ENCODE measurements at regions not wholly inside any gene's neighbourhood (a gene's known extent, or its start where the extent isn't known, plus 50 kb on each side); places are given as distances from the start of the nearest gene placed in this dataset.

DNA sequence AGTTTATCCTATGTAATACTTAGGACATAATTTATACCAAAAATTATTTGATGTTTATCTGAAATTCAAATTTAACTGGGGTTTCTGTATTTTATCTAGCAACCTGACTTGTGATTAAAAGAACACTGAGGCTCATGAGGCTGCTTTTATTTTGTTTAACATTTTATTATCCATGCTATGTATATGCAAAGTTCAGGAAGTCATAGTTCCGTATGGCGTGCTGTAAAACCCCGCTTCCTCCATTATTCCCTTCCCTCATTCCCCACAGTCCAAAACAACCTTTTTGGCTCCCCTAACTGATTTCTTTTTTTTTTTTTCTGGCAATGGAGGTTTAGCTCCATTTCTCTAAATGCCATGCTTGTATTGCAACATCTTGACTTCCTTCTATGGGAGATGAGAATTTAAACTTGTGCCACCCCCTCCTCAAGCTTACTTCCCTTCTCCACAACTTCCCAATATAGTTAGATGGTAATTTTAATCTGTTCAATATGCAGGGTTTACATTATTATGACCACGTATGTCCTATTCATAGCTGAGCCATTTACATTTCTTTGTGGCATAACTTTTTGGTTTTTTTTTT, 138.0 kb upstream of the DNAH14 start:
- Histone ChIP-seq H3K4me3 (no peak overlapping the region), H3K4me2 (peak overlapping the region in 7 of 11 experiments; percentile 5 to 72 (median 51); a peak in 12 of 22 replicates), H3K9me3 (replicated peaks in 1 of 11) (peaks cover 0 to 37% (median 12%) of the 10 kb centered on the region in 11 experiments; a peak in 18 of 22 replicates), H3K27me3 (no peaks in the 10 kb centered on the region), H3K36me3 (no peaks in the 10 kb centered on the region), H3K27ac (peak overlapping the region in 2 of 11 experiments; percentile 40 to 52; a peak in 2 of 22 replicates), H3K9ac (no peak overlapping the region), H4K20me1 (no peaks in the 10 kb centered on the region), H3K4me1 (peaks cover 0 to 52% (median 11%) of the 10 kb centered on the region in 10 experiments; a peak in 11 of 20 replicates)
- TF ChIP-seq Cebpa-rat (IDR thresholded peaks at IDR 0.05): peak in 2 of 11 experiments; percentile 39 to 49; a peak in 5 of 22 replicates

DNA sequence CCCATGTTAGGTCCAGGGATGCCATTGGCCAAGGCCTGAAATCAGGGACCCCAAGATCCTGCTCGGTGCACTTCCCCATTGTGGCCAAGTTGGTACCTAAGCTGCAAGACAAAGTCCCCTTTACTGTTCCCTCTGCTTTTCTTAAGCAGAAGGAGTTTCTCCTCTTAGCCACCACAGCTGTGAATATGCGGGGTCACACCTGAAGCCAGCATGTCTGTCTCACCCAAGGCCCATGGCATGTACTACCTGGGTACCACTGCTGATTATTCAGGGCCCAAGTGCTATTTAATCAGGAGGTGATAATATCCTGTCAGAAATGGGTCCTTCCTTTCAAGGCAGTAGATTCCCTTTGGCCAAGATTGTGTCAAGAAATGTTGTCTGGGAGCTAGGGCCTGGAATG, 133.9 kb upstream of the DNAH14 start:
- no peak for TF ChIP-seq Cebpa-rat (IDR thresholded peaks at IDR 0.05)
- Histone ChIP-seq H3K27me3 (no peaks in the 10 kb centered on the region), H3K27ac (no peak overlapping the region), H3K36me3 (no peaks in the 10 kb centered on the region), H3K9ac (no peak overlapping the region), H3K4me1 (peaks cover 0 to 32% (median 10%) of the 10 kb centered on the region in 10 experiments; a peak in 11 of 20 replicates), H4K20me1 (no peaks in the 10 kb centered on the region), H3K9me3 (replicated peaks in 1 of 11) (peaks cover 0 to 14% (median 0%) of the 10 kb centered on the region in 11 experiments; a peak in 8 of 22 replicates), H3K4me2 (no peak overlapping the region), H3K4me3 (no peak overlapping the region)

DNA sequence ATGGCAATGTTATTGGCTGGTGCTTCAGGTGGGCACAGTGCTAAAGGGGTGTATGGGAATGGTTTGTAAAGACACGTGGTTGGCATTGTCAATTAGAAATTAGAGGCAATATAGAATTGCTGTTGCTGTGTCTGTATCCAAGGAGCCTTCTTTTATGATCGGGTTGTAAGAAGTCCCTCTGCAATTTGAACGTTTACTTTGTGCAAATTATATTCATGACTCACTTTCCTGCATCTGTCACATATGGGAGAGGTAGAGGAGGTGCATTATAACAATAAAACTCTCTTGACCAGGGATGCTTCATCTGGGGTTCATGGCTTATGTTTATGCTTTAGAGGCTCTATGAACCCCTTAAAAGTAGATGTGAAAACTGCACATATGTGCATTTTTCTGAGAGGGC, 130.4 kb upstream of the DNAH14 start:
- Histone ChIP-seq H3K4me2 (no peak overlapping the region), H3K9me3 (replicated peaks in 1 of 11) (peaks cover 0 to 14% (median 0%) of the 10 kb centered on the region in 11 experiments; a peak in 8 of 22 replicates), H3K9ac (no peak overlapping the region), H3K4me3 (no peak overlapping the region), H4K20me1 (no peaks in the 10 kb centered on the region), H3K4me1 (no peaks in the 10 kb centered on the region), H3K36me3 (no peaks in the 10 kb centered on the region), H3K27me3 (no peaks in the 10 kb centered on the region), H3K27ac (no peak overlapping the region)
- no peak for TF ChIP-seq Cebpa-rat (IDR thresholded peaks at IDR 0.05)

DNA sequence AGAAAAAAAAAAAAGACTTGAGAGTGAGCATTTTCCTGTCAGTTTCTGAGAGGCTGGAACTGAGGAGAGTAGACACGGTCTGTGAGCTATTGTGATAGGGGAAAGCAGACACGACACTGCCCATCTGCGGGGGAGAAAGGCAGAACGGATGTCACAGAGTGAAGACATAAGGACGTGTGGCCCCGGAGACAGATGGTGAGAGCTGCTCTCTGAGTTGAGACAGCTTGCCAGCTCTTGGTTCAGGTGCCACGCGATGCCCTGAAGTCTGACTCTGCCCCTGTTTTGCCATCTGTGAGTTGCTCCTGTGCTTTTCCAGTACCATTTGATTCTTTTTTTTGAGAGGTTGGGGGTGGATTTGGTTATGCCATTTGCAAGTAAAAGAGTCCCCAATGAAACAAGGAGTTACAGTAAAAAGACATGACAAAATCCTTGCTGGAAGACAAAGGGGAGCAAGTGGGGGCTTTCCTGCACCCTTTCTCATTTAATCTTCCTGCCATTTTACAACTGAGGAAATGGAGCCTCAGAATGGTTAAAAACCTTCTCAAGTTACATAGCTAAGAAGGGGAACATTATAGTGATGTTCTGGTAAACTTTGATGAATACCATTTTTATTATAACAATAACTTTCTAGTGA, 128.9 kb upstream of the DNAH14 start:
- no peak overlapping the region for H3K4me2 ChIP-seq
- H3K4me1 ChIP-seq: peaks cover 0 to 5% (median 0%) of the 10 kb centered on the region in 10 experiments; a peak in 1 of 20 replicates
- H3K4me3 ChIP-seq: no peak overlapping the region
- H4K20me1 ChIP-seq: no peaks in the 10 kb centered on the region
- peaks cover 0 to 8% (median 0%) of the 10 kb centered on the region in 11 experiments; a peak in 8 of 22 replicates for H3K9me3 ChIP-seq (replicated peaks in 1 of 11)
- no peak overlapping the region for H3K9ac ChIP-seq
- H3K36me3 ChIP-seq: no peaks in the 10 kb centered on the region
- H3K27ac ChIP-seq: no peak overlapping the region
- no peaks in the 10 kb centered on the region for H3K27me3 ChIP-seq
- no peak for TF ChIP-seq Cebpa-rat (IDR thresholded peaks at IDR 0.05)

DNA sequence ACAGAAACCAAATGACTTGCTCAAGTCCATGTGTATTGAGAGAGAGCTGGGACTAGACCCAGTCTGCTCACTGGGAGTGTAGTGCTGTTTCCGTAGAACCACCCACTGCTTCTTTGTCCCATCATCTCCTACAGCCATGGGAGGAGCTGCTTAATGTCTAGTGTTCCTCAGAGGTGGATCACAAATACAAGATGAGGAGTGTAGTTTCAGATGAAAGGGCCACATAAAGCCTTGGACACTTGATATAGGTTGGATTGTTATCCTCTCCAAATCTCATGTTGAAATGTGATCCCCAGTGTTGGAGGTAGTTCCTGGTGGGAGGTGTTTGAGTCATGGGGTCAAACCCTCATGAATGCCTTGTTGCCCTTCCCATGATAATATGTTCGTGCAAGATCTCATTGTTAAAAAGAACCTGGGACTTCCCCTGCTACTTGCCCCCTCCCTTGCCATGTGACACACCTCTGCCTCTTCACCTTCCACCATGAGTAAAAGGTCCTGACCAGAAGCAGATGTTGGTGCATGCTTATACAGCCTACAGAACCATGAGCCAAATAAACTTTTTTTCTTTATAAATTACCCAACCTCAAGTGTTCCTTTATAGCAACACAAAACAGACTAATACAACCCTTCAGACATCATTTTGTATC, 127.5 kb upstream of the DNAH14 start:
- Histone ChIP-seq H3K27ac (no peak overlapping the region), H4K20me1 (no peaks in the 10 kb centered on the region), H3K27me3 (no peaks in the 10 kb centered on the region), H3K4me2 (no peak overlapping the region), H3K9ac (no peak overlapping the region), H3K9me3 (replicated peaks in 1 of 11) (peaks cover 0 to 3% (median 0%) of the 10 kb centered on the region in 11 experiments; a peak in 2 of 22 replicates), H3K4me1 (peaks cover 0 to 7% (median 0%) of the 10 kb centered on the region in 10 experiments; a peak in 2 of 20 replicates), H3K36me3 (no peaks in the 10 kb centered on the region), H3K4me3 (no peak overlapping the region)
- TF ChIP-seq Cebpa-rat (IDR thresholded peaks at IDR 0.05): no peak

DNA sequence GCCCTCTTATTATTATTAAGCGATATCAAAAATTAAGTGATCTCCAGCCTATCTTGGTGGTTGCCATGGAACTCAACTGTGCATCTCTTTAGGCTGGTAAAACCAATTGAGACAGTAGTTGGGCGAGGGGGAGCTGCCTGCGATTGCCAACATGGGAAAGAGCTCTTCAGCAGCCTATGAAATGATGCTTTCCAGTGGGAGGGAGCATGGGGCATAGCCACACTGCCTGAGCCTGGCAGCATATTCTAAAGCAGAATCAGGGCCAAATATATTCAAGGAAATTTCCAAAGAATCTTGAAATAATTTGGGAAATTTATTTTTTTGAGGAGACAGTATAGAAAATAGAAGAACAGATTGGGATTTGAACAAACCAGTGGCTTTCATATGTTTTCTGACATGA, 126.9 kb upstream of the DNAH14 start:
- Histone ChIP-seq H3K27ac (no peak overlapping the region), H4K20me1 (no peaks in the 10 kb centered on the region), H3K4me1 (peaks cover 0 to 7% (median 0%) of the 10 kb centered on the region in 10 experiments; a peak in 2 of 20 replicates), H3K4me3 (no peak overlapping the region), H3K4me2 (no peak overlapping the region), H3K9me3 (replicated peaks in 1 of 11) (peaks cover 0 to 3% (median 0%) of the 10 kb centered on the region in 11 experiments; a peak in 2 of 22 replicates), H3K36me3 (no peaks in the 10 kb centered on the region), H3K27me3 (no peaks in the 10 kb centered on the region), H3K9ac (no peak overlapping the region)
- no peak for TF ChIP-seq Cebpa-rat (IDR thresholded peaks at IDR 0.05)

DNA sequence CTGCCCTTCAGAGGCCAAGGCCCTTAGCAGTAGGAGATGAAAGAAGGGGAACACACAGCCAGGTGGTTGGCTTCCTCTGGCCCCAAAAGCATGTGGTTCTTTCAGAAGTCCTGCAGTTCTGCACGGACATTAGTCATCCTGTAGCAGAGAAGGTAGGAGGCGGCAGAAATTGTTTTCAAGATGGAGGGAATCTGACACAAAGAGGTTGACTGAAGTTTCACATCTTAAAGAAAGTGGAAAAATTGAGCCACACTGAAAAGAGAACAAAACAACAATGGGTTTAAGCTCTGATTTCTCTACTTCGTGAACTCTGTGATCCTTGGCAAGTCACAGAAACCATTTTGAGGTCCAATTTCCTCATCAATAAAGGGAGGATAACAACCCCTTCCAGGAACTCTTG, 125.3 kb upstream of the DNAH14 start:
- TF ChIP-seq Cebpa-rat (IDR thresholded peaks at IDR 0.05): no peak
- Histone ChIP-seq H3K9ac (no peak overlapping the region), H3K4me2 (no peak overlapping the region), H4K20me1 (no peaks in the 10 kb centered on the region), H3K4me1 (peaks cover 0 to 7% (median 0%) of the 10 kb centered on the region in 10 experiments; a peak in 2 of 20 replicates), H3K9me3 (replicated peaks in 1 of 11) (peaks cover 0 to 5% (median 2%) of the 10 kb centered on the region in 11 experiments; a peak in 3 of 22 replicates), H3K4me3 (no peak overlapping the region), H3K36me3 (no peaks in the 10 kb centered on the region), H3K27me3 (no peaks in the 10 kb centered on the region), H3K27ac (no peak overlapping the region)

DNA sequence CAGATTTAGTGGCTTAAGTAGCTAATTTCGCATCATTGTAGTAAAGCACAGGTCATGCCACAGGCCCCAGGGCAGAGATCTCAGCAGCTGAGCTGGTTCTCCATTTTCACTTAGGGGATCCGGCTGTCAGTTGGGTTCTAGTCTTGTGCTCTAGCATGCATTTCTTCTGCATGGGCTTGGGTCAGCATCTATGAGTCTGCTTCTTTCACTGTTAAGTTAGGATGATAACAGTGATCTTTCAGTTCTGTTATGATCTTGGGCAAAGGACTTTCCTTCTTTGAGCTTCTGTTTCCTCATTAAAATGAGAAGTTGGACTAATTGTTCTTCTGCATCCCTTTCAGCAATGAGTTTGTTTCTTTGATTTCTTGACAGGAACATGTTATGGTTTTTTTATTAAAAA, 123.6 kb upstream of the DNAH14 start:
- no peak overlapping the region for H3K9ac ChIP-seq
- H3K4me2 ChIP-seq: no peak overlapping the region
- peaks cover 5 to 21% (median 10%) of the 10 kb centered on the region in 11 experiments; a peak in 19 of 22 replicates for H3K9me3 ChIP-seq (replicated peaks in 1 of 11)
- H3K4me1 ChIP-seq: peaks cover 0 to 7% (median 0%) of the 10 kb centered on the region in 10 experiments; a peak in 2 of 20 replicates
- H3K4me3 ChIP-seq: no peak overlapping the region
- H3K27ac ChIP-seq: no peak overlapping the region
- TF ChIP-seq Cebpa-rat (IDR thresholded peaks at IDR 0.05): no peak
- no peaks in the 10 kb centered on the region for H3K36me3 ChIP-seq
- H3K27me3 ChIP-seq: no peaks in the 10 kb centered on the region
- H4K20me1 ChIP-seq: no peaks in the 10 kb centered on the region

DNA sequence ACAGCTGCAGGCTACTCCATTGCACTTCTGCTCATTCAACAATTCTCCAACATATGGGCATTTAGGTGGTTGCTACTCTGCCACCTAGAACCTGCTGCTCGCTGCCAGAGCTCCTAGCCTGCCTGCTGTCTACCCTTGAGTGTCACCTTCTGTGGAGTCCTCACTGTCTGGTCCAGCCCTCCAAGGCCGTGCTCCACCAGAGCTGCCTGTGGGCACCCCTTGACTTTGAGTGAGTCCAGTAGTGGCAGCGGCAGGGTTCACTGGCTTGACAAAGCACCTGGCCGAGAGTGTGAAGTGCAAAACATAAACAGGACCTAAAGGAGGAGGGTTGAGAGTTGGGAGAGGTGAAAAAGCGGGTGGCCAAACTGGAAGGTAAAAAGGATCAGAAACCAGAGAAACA, 120.3 kb upstream of the DNAH14 start:
- peaks cover 0 to 7% (median 0%) of the 10 kb centered on the region in 10 experiments; a peak in 2 of 20 replicates for H3K4me1 ChIP-seq

More for the DNA sequence above, 120.3 kb upstream of the DNAH14 start:
- TF ChIP-seq Cebpa-rat (IDR thresholded peaks at IDR 0.05): no peak
- Histone ChIP-seq H3K9ac (no peak overlapping the region), H3K27ac (no peak overlapping the region), H4K20me1 (no peaks in the 10 kb centered on the region), H3K9me3 (replicated peaks in 1 of 11) (peaks cover 17 to 48% (median 30%) of the 10 kb centered on the region in 11 experiments; a peak in 20 of 22 replicates), H3K4me3 (no peak overlapping the region), H3K4me2 (no peak overlapping the region), H3K36me3 (no peaks in the 10 kb centered on the region), H3K27me3 (no peaks in the 10 kb centered on the region)
